HG02943 (cell line): ENCODE measurements at regions not wholly inside any gene's neighbourhood (a gene's known extent, or its start where the extent isn't known, plus 50 kb on each side); places are given as distances from the start of the nearest gene placed in this dataset.

ENCODE experiments used
- ATAC-seq: cut with Tn5 transposase; IDR thresholded peaks from one replicate; pipeline ENCODE4 v1.9.1; 2021; ENCODE audit warnings: mild to moderate bottlenecking, low read depth, moderate library complexity; ENCODE audit not compliant: unreplicated experiment

- ATAC-seq: no peak
Observed at GRCh38 chr4:10336471-10336870, 120.8 kb downstream of the ZNF518B start.

GRCh38 chr4:10335050-10335449 lies 122.2 kb downstream of the ZNF518B start:
- ATAC-seq: no peak

DNA sequence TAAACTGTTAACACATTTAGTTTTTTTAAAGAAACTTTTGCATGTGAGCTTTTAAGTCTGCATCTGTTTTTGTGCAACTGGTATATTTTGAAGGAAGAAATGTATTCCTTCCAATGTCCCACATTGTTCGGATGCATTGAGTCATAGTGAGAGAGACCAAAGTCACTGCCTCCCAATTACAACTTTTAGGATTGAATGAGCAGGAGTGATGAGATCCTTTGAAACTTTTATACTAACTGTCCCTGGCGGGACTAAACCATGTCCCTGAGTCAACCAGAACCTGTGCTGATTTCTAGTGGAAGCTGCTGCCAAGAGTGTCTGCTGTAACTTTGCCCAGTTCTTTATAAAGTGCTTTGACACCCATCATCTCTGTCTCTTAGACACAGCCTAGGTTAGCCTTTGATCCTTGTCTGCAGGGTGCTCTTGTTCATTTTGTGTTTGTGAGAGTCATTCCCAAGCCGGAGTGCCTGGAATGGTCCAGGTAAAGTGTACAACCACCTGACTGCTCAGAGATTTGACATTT lies 122.7 kb downstream of the ZNF518B start:
- ATAC-seq: no peak

DNA sequence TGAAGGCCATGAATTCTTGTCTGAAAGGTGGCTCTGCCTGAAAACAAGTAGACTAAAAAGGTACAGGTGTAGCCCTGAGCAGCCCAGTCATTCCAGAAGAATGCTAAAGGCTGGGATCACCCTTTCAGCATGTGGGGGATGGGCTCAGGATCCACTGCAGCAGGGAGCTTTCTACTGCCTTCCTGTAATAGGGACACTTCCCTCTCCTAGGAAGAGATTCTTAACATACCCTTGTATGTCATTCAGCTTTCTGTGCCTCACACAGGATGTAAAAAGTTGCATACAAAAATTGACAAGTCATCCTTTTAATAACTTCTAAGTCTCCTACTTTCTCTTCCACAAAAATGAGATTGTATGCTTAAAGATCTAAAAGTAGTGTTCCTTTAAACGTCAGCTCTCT lies 123.3 kb downstream of the ZNF518B start:
- ATAC-seq: no peak

- ATAC-seq: no peak
Observed at GRCh38 chr4:10326075-10326474, 131.2 kb downstream of the ZNF518B start.

GRCh38 chr4:10321931-10322330 lies 135.3 kb downstream of the ZNF518B start:
- ATAC-seq: no peak

DNA sequence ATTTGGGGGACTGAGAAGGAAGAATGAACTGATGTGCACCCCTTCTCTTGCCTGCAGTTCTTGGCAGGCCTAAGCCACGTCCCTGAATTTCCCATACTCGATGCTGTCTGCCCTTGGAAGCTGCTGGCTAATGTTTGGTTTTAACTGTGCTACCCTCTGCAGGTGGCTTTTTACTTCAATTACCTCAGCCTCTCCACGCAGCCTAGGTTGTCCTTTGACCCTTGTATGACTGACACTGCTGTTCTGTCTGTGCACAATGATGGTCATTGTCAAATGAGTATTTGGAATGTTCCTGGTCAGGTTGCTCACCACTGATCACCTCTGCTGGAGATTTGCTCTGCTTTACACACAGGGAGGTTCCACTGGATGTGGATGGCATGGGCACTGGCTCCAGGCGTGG lies 137.1 kb downstream of the ZNF518B start:
- no peak for ATAC-seq

DNA sequence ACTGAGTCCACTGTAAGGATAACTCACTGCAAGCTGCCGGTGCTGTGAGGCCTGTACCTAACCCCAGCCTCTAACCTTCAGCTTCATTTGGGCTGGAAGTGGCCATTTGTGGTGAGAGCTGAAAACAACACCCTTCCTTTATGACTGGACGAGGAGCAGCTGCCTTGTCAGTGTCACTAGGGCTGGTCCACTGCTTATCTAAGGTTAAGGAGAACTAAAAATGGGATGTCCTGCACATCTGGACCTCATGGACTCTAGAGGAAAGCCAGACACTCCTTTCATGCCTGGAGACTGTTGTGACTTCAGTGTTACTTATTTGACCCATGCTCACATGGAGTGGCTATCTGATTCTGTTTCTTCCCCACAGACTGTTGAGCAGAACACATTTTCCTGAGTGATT lies 139.9 kb downstream of the ZNF518B start:
- ATAC-seq: no peak

DNA sequence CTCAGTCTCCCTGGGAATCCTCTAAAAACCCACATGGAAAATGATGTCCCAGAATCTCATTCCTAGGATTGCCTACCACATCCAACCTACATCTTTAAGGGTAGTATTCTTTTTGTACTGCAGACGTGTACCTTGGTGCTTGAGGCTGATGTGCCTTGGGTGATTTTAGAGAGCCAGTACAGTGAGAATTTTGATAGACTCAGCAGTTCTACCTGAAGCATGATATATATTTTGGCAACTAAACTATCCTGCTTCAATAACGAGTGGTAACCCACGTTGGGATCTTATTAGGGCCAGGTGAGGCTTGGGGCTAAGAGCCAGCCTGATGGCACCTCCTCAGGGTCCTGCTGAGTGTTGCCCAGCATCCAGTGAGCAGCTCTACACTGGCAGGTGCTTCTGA lies 140.4 kb downstream of the ZNF518B start:
- ATAC-seq: no peak

- ATAC-seq: no peak
Observed at GRCh38 chr4:10315638-10316037, 141.6 kb downstream of the ZNF518B start.

GRCh38 chr4:10312568-10312967 lies 144.7 kb downstream of the ZNF518B start:
- no peak for ATAC-seq

- ATAC-seq: no peak
Observed at GRCh38 chr4:10311939-10312338, 145.3 kb downstream of the ZNF518B start.

DNA sequence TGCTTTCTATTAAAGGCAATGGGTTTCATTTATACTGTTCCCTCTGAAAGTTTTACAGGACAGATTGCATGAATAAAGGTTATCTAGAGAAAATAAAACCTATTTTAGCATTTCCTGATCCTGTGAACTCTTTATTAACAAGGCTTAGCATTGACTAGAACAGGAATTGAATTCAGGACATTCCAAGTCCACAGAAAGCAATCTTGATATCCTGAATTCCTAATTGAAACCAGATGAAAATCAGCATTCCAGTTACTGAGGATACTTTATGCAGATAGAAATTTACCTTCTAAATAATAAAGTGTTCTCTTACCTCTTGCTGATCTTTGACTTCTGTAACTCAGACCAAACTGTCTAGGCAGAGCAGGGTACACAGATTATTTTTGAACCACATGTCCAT lies 151.4 kb downstream of the ZNF518B start:
- ATAC-seq: no peak

GRCh38 chr4:10303291-10303690 lies 153.9 kb downstream of the ZNF518B start:
- no peak for ATAC-seq

DNA sequence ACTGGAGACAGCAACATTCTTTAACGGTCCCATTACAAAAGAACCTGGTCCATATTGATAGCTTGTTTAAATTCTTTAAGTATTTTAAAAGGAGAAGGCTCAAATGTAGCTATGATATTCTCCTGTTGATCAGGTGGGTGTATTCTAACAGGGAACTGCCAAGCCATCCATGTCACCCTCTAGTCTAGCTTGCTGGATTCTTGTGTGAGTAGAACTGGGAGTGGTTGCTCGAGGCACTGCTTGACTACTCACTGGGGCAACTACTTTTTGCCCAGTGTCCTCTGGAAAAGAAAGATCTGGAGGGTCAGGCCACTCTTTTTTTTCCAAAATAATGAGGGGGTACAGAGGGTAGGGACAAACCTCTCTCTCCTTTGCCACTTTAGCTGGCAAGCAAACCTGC lies 155.1 kb downstream of the ZNF518B start:
- ATAC-seq: no peak

DNA sequence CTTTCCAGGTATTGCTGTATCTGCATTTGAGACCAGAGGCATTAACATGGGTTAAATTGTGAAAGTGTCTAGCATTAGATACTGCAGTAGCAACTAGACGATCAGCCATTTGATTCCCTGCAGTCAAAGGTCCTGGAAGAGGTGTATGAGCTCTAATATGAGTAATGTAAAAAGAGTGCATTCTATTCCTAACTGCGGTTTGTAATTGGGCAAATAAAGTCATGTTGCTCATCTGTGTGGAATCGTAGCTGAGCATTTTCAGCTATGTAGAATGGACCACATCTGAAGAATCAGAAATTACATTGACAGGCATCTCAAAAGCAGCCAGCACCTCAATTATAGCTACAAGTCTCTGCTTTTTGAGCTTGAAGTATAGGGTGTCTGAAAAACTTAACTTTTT lies 157.6 kb downstream of the ZNF518B start:
- no peak for ATAC-seq

DNA sequence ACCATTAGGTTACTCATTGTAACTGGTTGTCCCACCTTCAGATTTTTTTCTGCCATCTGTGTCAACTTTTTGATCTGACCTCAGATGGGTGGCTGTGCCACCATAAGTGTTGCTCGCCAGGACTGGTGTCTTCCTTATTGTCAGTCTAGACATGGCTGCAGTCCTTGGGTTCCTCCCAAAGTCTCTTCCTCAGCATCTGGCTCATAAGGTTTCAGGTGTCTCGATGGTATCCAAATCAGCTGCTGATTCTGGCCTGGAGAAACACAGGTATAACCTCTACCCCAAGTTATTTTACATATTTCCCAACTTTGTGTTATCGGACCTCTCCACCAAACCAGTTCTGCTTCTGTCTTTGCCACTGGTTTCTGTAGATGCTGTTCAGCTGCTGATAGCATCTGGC lies 158.5 kb downstream of the ZNF518B start:
- ATAC-seq: no peak

DNA sequence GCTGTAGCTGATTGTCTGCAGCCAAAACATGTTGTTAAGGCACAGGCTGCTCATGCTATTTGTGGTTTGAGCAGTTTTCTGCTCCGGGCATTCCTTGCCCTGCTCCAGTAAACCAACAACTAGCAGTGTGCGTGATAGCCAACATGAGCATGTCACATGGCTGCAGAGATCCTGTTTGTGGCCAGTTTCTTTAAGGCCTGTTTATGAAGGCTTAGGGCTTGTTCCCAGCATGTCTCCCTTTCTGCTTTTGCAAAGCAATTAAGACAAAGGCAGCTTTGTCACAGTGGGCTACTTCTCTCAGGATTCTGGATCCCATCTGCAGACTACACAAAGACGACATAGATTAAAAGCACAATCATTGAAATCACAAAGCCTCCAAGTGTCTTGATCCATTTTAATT lies 160.5 kb downstream of the ZNF518B start:
- no peak for ATAC-seq

DNA sequence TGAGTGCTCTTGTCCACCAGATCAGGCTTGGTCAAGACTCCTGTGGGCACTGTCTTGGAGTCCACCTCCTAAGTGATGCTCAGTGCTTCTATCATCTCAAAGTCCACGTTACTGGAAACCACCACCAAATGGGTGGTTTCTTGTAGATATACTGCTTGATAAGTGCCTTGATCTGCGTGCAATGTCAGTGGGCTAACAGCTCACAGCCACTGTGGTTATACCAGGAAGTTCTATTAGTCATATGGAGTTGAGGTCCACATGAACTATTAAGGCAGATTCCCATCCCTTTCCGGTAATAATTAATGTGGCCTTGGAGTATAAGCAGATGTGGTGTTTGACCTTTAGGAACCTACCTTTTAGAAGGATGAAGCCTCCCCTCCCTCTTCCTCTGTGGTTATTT lies 161.9 kb downstream of the ZNF518B start:
- ATAC-seq: no peak

DNA sequence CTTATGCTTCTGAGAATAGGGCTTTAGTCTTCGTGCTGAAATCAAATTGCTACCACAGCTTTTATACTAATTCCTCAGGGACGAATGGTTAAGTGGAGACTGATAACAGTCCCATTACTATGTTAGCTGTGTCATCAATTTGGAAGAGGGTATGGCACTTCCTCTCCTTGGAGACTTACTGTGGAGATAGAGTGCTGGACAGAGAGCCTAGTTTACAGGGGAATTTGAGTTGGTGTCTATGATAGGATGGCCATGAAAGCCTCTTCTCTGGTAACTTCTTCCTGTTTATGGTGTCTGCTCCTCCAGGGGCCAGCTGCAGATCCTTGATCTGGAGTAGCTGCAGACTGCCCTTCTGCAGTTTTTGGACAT lies 167.7 kb downstream of the ZNF518B start:
- no peak for ATAC-seq

DNA sequence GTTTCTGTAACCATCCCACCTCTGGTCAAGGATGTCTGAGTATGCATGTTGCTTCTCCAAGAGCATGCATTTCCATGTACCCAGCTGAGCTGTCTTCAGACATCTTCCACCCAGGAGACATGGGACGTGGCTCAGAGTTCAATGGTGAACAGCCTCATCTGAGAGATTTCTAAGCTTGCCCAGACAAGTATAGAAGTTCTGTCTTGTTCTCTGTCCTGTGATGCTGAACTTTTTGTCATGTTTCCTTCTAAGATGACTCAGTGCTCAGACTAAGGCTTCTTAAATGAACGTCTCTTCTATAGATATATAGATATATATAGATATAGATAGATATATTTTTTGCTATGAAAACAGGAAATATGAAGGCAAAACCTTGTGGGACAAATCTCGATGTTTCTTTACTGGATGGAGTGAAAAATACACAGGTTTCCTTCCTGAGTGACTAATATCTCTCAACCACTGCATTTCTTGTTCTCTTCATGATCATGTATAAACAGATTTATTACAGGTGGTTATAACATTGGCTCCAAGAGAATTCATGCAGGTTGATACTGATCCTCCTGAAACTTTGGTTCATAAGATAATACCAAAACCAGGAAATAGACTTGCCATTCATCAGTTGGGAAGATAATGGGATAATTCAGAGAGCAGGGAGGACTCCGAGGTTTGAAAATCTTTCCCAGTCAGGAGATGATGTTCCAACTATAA lies 168.2 kb downstream of the ZNF518B start:
- ATAC-seq: no peak

DNA sequence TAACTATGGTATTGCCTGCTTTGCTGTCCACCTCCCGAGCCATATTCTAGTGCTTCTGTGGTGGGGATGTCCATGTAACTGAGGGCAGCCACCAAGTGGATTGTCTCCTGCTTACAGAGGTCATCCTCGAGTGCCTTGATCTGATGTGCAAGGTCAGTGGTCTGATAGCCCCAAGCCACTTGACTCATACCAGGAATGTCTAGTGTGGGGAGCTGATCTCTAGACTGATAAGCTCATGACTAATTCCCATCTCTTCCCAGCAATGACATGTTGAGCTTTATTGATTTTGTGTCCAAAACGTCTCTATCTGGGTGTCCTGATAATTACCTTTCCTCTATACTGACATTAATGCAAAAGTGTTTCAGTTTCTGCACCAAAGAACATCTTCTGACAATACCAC lies 168.4 kb upstream of the WDR1 start:
- ATAC-seq: no peak

GRCh38 chr4:10283761-10284160 lies 167.2 kb upstream of the WDR1 start:
- ATAC-seq: no peak
